ENCODE measurements at regions not wholly inside any gene's neighbourhood (a gene's known extent, or its start where the extent isn't known, plus 50 kb on each side); places are given as distances from the start of the nearest gene placed in this dataset.

DNA sequence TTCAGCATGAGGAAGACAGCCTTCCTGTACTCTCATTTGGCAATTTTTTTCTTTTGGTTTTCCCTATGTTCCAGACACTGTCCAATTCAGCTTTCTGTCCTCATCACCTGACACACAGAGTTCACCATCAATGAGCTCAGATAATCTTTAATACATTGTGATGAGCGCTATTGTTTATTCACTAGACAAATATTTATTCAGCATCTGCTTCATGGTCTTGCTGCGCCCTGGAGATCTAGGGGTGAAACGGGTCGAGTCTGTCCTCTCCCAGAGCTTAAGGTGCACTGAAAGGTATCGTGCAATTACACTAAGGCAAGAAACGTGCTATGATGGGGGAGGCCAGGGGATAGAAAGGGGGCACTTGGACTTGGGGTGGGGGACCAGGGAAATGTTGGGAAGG is 281.6 kb downstream of the ZSWIM6 start:
- no peak overlapping the region for H3K4me3 ChIP-seq (ENCODE audit: low read length)

DNA sequence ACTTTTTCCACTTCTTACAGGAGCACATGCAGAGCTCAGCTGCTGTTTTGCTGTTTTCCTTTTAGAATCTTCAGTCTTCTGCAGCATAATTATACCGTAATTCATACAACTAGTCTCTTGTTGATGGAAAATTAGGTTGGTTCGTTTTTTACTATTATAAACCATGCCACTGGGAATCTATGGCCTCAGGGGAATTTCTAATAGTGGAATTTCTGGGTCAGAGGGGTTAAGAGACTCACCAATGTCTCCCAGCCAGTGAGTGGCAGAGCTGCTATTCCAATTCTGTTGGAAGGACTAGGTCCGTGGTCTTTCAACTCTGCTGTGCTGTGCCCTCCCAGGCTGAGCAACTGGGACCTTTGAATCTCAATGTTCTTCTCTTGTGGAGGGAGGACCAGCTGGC is 282.5 kb downstream of the ZSWIM6 start:
- no peak overlapping the region for H3K4me3 ChIP-seq (ENCODE audit: low read length)
- H3K4me1 ChIP-seq (ENCODE audit: insufficient read depth, low read length), result peaks cover 11% of the 10 kb centered on the region; the same call in 1 of the 2 replicates
- H3K27me3 ChIP-seq (ENCODE audit: insufficient read depth, low read length), result no peaks in the 10 kb centered on the region
- no peak overlapping the region for H3K27ac ChIP-seq (ENCODE audit: low read length)
- no peaks in the 10 kb centered on the region for H3K36me3 ChIP-seq (ENCODE audit: insufficient read depth, low read depth, low read length)
- no peak overlapping the region for H3K9ac ChIP-seq (ENCODE audit: low read depth, low read length)
- H3K9me3 ChIP-seq (ENCODE audit: insufficient read depth, low read depth, low read length), result no peaks in the 10 kb centered on the region

More for the DNA sequence above, 281.6 kb downstream of the ZSWIM6 start:
- no peaks in the 10 kb centered on the region for H3K27me3 ChIP-seq (ENCODE audit: insufficient read depth, low read length)
- H3K9me3 ChIP-seq (ENCODE audit: insufficient read depth, low read depth, low read length), result no peaks in the 10 kb centered on the region
- peaks cover 11% of the 10 kb centered on the region; the same call in 1 of the 2 replicates for H3K4me1 ChIP-seq (ENCODE audit: insufficient read depth, low read length)
- no peak overlapping the region for H3K9ac ChIP-seq (ENCODE audit: low read depth, low read length)
- H3K36me3 ChIP-seq (ENCODE audit: insufficient read depth, low read depth, low read length), result no peaks in the 10 kb centered on the region
- H3K27ac ChIP-seq (ENCODE audit: low read length), result no peak overlapping the region

DNA sequence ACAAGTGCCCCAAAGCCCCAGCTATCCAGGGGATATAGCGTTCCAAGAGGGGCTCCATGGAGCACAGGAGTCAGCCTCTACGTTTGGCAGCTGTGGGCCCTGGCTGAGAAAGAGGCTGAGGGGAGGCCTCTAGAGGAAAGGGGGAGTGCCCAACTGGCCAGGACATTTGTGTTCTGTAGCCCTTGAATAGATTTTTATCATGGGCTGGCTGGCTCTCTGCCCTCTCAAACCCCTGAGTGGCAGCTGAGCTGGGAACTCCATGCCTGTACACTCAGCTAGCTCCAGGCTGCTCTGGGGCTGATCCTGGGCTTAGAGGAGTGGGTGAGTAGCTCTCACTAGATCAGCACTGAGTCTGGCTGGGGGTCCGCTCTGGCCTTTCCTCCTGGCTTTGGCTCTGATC is 285.0 kb downstream of the ZSWIM6 start:
- H3K27me3 ChIP-seq (ENCODE audit: insufficient read depth, low read length), result no peaks in the 10 kb centered on the region; the same call in 1 of the 2 replicates
- H3K9ac ChIP-seq (ENCODE audit: low read depth, low read length), result no peak overlapping the region
- H3K4me1 ChIP-seq (ENCODE audit: insufficient read depth, low read length), result peaks cover 5% of the 10 kb centered on the region; the same call in 1 of the 2 replicates
- H3K36me3 ChIP-seq (ENCODE audit: insufficient read depth, low read depth, low read length), result no peaks in the 10 kb centered on the region
- no peak overlapping the region for H3K27ac ChIP-seq (ENCODE audit: low read length)
- no peak overlapping the region for H3K4me3 ChIP-seq (ENCODE audit: low read length)
- H3K9me3 ChIP-seq (ENCODE audit: insufficient read depth, low read depth, low read length), result no peaks in the 10 kb centered on the region

DNA sequence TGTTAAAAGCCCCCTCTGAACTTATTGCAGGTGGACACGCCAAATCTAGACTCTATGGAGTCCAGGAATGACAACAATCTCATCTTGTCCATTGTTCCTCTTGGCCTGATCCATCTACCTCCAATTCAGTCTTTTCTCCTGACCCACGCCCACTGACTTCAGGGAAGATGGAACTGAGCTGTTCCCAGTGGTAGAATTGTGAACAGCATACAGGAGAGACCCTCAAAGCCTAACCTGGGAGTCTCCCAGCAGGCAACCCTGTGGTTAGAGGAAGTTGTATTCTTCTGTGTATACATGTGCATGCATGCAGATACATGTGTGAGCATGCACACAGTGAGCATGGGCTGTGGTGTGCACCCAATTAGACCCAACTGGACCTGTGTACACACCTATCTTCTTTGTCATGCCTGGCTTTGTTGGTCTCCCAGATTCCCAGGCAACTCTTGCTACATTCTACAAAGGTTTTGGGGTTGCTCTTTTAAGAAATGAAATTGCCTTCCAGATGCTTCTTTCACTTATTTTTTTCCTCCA is 286.0 kb downstream of the ZSWIM6 start:
- no peaks in the 10 kb centered on the region for H3K36me3 ChIP-seq (ENCODE audit: insufficient read depth, low read depth, low read length)

DNA sequence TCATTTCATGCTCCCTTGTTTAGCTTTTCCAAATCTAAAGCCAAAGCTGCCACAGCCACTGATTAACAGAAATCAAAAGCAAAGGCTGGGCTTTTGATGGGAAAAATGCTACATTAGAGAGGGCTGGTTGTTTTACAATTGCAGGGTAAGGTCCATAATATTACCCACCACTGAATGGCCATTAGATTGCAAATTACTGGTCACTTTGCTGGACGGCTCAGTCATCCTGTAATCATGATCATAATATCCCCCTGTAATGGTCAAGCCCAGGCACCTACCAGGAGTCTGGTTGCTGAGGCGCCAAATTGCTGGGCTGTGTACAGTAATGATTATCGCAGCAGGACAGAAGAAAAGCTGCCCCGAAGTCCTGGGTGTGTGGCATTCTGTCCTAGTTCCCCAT is 286.5 kb downstream of the ZSWIM6 start:
- H3K9ac ChIP-seq (ENCODE audit: low read depth, low read length), result no peak overlapping the region
- no peak overlapping the region for H3K4me3 ChIP-seq (ENCODE audit: low read length)
- no peaks in the 10 kb centered on the region; the same call in 1 of the 2 replicates for H3K27me3 ChIP-seq (ENCODE audit: insufficient read depth, low read length)
- no peaks in the 10 kb centered on the region for H3K9me3 ChIP-seq (ENCODE audit: insufficient read depth, low read depth, low read length)
- no peak overlapping the region for H3K27ac ChIP-seq (ENCODE audit: low read length)
- H3K36me3 ChIP-seq (ENCODE audit: insufficient read depth, low read depth, low read length), result no peaks in the 10 kb centered on the region
- H3K4me1 ChIP-seq (ENCODE audit: insufficient read depth, low read length), result no peaks in the 10 kb centered on the region

More for the DNA sequence above, 286.0 kb downstream of the ZSWIM6 start:
- H3K4me3 ChIP-seq (ENCODE audit: low read length), result no peak overlapping the region
- H3K4me1 ChIP-seq (ENCODE audit: insufficient read depth, low read length), result no peaks in the 10 kb centered on the region
- no peaks in the 10 kb centered on the region for H3K9me3 ChIP-seq (ENCODE audit: insufficient read depth, low read depth, low read length)
- no peaks in the 10 kb centered on the region; the same call in 1 of the 2 replicates for H3K27me3 ChIP-seq (ENCODE audit: insufficient read depth, low read length)
- no peak overlapping the region for H3K9ac ChIP-seq (ENCODE audit: low read depth, low read length)
- no peak overlapping the region for H3K27ac ChIP-seq (ENCODE audit: low read length)

DNA sequence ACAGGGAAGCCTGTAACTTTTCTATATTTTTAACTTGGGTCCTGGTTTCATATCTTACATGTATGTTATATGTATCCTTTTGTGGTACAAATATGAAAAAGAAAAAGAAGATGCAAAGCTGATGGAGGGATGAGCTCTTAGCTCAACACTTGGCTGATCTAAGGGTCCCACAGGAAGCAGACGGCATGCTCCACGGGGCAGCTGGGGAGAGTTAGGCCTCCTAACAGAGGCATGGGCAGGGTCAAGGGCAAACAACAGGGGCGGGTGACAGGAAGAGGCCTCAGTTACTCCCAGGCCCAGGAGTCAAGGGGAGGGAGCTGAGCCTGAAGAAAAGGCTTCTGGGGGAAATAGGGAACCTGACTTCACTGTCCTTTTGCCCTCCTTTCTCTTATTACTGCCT is 287.2 kb downstream of the ZSWIM6 start:
- Histone ChIP-seq H3K9me3 (ENCODE audit: insufficient read depth, low read depth, low read length) (no peaks in the 10 kb centered on the region), H3K27me3 (ENCODE audit: insufficient read depth, low read length) (no peaks in the 10 kb centered on the region; the same call in none of the 2 replicates), H3K4me3 (ENCODE audit: low read length) (no peak overlapping the region), H3K27ac (ENCODE audit: low read length) (no peak overlapping the region), H3K9ac (ENCODE audit: low read depth, low read length) (no peak overlapping the region), H3K36me3 (ENCODE audit: insufficient read depth, low read depth, low read length) (no peaks in the 10 kb centered on the region), H3K4me1 (ENCODE audit: insufficient read depth, low read length) (peaks cover 3% of the 10 kb centered on the region; the same call in 1 of the 2 replicates)

DNA sequence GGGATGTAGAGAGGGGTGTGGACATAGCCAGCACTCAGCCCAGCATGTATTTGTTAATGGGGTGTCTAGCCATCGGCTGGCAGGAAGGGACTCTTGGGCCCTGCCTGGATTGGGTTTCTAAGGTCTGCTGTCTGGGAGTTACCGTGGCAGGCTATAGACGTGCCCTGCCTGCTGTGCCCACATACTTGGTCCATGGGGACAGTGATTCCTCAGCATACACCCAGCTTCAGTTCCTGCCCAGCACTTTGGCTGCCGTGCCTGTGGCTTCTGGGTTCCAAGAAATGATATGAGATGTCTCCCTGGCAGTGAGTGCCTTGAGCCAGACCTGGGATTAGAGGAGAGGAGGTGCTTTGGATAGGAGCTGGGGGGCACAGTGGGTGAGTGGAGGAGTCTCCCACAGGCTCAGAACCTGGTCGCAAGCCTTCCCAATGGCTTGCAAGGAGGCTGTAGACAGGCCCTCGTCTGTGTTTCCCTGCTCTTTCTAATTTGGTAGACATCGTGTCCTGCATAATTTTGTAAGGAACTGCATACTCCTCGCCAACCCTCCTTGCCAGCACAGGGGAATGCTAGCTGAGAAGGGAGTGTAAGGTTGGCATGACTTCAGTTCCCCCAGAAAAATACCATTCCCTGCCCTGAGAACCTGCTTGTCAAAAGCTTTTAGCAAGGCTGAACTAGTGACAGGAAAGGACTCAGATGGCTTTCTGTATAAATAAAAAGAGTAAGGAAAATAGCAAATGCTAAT is 287.9 kb downstream of the ZSWIM6 start:
- Histone ChIP-seq H3K27me3 (ENCODE audit: insufficient read depth, low read length) (no peaks in the 10 kb centered on the region; the same call in none of the 2 replicates), H3K36me3 (ENCODE audit: insufficient read depth, low read depth, low read length) (no peaks in the 10 kb centered on the region)

DNA sequence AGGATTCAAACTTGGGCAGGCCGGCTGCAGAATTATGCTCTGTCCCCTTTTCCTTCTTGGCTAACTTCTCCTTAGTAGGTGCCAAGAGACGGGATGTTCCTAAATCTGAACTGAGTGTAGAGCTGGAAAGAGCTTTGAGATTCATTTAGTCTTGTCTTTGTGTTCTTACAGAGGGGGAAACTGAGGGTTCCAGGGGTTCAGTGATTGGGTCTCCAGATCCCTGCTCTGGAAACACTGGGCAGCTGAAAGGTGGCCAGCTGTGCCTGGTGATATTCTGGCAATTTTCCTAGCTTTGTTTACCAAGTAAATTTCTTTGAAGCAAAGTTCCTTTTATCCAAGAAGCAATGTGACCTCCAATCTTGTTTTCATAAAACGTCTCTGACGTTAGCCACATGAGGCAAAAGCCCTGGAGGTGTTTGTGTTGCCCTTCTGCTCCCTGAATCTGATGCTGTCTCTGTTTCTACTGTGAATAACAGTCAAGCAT is 288.7 kb downstream of the ZSWIM6 start:
- Histone ChIP-seq H3K36me3 (ENCODE audit: insufficient read depth, low read depth, low read length) (no peaks in the 10 kb centered on the region), H3K4me3 (ENCODE audit: low read length) (no peak overlapping the region), H3K27ac (ENCODE audit: low read length) (no peak overlapping the region), H3K27me3 (ENCODE audit: insufficient read depth, low read length) (no peaks in the 10 kb centered on the region; the same call in none of the 2 replicates), H3K9me3 (ENCODE audit: insufficient read depth, low read depth, low read length) (no peaks in the 10 kb centered on the region), H3K9ac (ENCODE audit: low read depth, low read length) (no peak overlapping the region), H3K4me1 (ENCODE audit: insufficient read depth, low read length) (peaks cover 13% of the 10 kb centered on the region; the same call in 1 of the 2 replicates)

More for the DNA sequence above, 287.9 kb downstream of the ZSWIM6 start:
- no peak overlapping the region for H3K4me3 ChIP-seq (ENCODE audit: low read length)
- peaks cover 9% of the 10 kb centered on the region; the same call in 1 of the 2 replicates for H3K4me1 ChIP-seq (ENCODE audit: insufficient read depth, low read length)
- no peaks in the 10 kb centered on the region for H3K9me3 ChIP-seq (ENCODE audit: insufficient read depth, low read depth, low read length)
- no peak overlapping the region for H3K27ac ChIP-seq (ENCODE audit: low read length)
- no peak overlapping the region for H3K9ac ChIP-seq (ENCODE audit: low read depth, low read length)

DNA sequence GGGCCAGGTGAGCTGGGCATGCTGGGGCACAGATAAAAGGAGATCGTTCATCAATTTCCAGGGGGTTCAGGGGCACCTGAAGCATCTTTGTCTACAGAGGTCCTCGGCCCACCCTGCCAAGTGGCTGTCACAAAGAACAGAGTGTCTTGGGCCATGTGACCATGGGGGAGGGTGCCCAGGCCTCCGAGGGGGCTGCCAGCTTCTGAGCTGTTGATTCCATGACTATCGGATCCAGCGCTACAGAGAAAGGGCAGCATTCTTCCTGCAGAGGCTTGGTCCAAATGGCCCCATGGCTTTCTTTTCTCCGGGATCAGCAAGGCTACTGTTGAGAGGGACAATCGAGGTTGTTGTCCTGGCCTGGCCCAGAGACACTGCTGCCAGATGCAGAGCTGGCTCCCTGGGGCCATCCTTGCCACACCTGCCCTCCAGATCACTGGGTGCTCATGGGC is 289.2 kb downstream of the ZSWIM6 start:
- no peak overlapping the region for H3K27ac ChIP-seq (ENCODE audit: low read length)
- H3K36me3 ChIP-seq (ENCODE audit: insufficient read depth, low read depth, low read length), result no peaks in the 10 kb centered on the region
- peaks cover 13% of the 10 kb centered on the region; the same call in 1 of the 2 replicates for H3K4me1 ChIP-seq (ENCODE audit: insufficient read depth, low read length)
- no peak overlapping the region for H3K9ac ChIP-seq (ENCODE audit: low read depth, low read length)
- no peaks in the 10 kb centered on the region for H3K9me3 ChIP-seq (ENCODE audit: insufficient read depth, low read depth, low read length)
- no peak overlapping the region for H3K4me3 ChIP-seq (ENCODE audit: low read length)
- H3K27me3 ChIP-seq (ENCODE audit: insufficient read depth, low read length), result no peaks in the 10 kb centered on the region; the same call in none of the 2 replicates

DNA sequence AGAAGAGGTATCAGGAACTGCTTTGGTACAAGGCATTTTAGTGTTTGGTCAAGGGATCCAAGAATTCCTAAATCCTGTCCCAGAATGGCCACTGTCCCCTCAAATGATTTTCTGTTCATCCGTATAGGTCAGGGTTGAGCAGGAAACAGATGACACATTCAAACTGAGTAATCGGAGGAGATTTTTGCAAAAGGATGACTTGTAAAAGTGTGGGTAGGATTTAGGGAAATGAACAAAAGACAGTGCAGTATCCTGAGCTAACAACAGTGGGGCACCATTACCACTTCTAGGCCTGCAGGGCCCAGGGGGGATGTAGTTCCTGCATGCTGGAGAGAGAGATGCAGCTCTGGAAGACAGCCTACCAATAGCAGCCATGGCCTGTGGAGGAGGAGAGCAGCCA is 290.1 kb downstream of the ZSWIM6 start:
- Histone ChIP-seq H3K27me3 (ENCODE audit: insufficient read depth, low read length) (no peaks in the 10 kb centered on the region; the same call in none of the 2 replicates), H3K9me3 (ENCODE audit: insufficient read depth, low read depth, low read length) (no peaks in the 10 kb centered on the region), H3K4me3 (ENCODE audit: low read length) (no peak overlapping the region), H3K27ac (ENCODE audit: low read length) (no peak overlapping the region), H3K9ac (ENCODE audit: low read depth, low read length) (no peak overlapping the region), H3K36me3 (ENCODE audit: insufficient read depth, low read depth, low read length) (no peaks in the 10 kb centered on the region), H3K4me1 (ENCODE audit: insufficient read depth, low read length) (peaks cover 13% of the 10 kb centered on the region; the same call in 1 of the 2 replicates)

DNA sequence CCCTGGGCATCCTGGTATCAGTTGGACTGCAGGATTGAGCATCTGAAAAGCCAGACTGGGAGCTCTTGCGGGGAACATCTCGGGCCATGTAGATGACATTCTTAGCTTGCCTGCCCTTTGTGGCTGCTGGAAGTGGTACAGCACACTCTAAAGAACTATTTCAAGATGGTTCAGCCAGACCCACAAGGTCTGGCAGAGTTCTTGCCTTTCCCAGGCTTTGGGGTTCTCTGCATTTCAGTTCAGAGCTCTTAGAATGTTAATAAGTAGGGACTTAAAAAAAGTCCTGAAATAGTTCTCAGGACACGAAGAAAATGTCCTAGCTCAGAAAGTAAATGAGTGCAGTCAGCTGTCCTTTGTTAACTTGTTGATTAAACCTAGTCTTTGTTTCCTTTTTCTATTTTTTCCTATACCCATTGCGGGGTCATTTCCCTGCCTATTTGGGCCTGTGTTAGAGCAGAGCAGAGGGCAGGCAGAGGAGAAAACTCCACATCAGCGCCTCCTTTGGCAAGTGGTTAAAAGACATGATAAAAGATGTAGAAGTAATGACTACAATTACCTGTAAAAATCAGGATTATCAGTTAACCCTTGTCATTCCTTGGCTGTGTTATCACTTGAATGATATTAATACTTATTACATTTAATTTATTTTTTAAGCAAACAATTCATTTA is 291.5 kb downstream of the ZSWIM6 start:
- Histone ChIP-seq H3K36me3 (ENCODE audit: insufficient read depth, low read depth, low read length) (no peaks in the 10 kb centered on the region), H3K27me3 (ENCODE audit: insufficient read depth, low read length) (no peaks in the 10 kb centered on the region; the same call in none of the 2 replicates), H3K4me1 (ENCODE audit: insufficient read depth, low read length) (peaks cover 13% of the 10 kb centered on the region; the same call in 1 of the 2 replicates), H3K4me3 (ENCODE audit: low read length) (no peak overlapping the region), H3K27ac (ENCODE audit: low read length) (no peak overlapping the region), H3K9ac (ENCODE audit: low read depth, low read length) (no peak overlapping the region), H3K9me3 (ENCODE audit: insufficient read depth, low read depth, low read length) (no peaks in the 10 kb centered on the region)

All from iPS-20b (cell line).